GM10248 (cell line): ENCODE measurements at regions not wholly inside any gene's neighbourhood (a gene's known extent, or its start where the extent isn't known, plus 50 kb on each side); places are given as distances from the start of the nearest gene placed in this dataset.

ENCODE experiments used
- CTCF ChIA-PET: fragments of 300-600 bp; sonication (Branson Sonifier 250); formaldehyde crosslinking; extraction: SDS; loops from one replicate; lab custom pipeline; 2021; ENCODE audit warnings: antibody characterized with exemption; lab: Yijun Ruan, JAX
- POLR2A ChIA-PET: fragments of 350-650 bp; sonication (Branson Sonifier 250); formaldehyde crosslinking; extraction: SDS; loops from one replicate; lab custom pipeline; 2020; ENCODE audit warnings: antibody characterized with exemption; lab: Yijun Ruan, JAX
- DNase-seq: peaks from one replicate; pipeline ENCODE4 v3.0.0; 2012; ENCODE audit errors: extremely low spot score
- CTCF ChIP-seq: IDR thresholded peaks from 2 replicates; pipeline ENCODE4 v1.5.1; 2012; ENCODE audit warnings: mild to moderate bottlenecking, low read depth; ENCODE audit errors: extremely low read depth, missing control alignments, control extremely low read depth

DNA sequence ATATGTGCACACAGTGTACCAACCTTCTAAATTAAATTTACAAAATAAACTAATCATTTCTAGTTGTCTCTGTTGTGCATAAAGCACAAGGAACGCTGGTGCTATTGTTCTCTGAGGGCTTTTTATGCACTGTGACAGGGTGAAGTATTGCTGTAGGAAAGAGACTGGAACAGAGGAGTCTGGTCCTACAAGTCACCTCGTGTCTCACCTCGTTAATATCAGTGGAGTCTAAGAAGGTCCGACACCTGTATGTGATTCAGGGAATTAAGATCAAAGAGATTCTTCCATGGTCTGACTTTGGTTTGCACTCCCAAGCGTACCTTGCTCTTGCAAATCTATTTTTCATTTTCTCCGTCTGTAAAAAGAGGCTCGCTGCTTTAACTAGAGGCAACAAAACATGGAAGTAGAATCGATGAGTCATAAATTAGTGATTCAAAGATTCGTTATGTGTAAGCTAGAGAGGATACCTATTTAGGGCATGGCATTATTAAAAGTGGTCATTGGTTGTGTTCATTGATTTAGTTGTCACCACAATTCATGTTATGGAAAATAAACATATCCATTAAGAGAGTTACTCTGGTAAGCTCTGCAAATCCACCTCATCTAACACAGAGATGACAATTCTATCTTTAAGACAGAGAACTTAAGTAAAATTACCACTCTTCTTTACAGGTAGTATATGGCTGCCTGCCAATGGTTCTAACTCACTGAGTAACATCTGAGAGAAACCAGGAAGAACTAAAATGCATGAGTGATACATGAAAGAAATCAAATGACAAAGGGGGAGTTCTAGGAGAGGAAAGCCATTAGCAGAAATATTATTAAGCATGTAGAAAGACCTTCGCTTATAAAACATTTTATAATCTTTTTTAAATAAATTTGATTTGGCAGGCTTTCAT lies 219.4 kb upstream of the GBE1 start:
- DNase-seq: no peak
- ChIA-PET CTCF (interaction anchor here (2.7 kb wide), 1 partner anchor 8 kb away, joined by 8 read pairs; no protein-coding TSS in a partner anchor), POLR2A (no interaction called here)
- TF ChIP-seq CTCF: no peak

- DNase-seq: no peak
- no peak for TF ChIP-seq CTCF
- CTCF ChIA-PET: interaction anchor here (1.3 kb wide), 1 partner anchor 10 kb away, joined by 3 read pairs; no protein-coding TSS in a partner anchor
- POLR2A ChIA-PET: no interaction called here
Observed at GRCh38 chr3:81974751-81975150, 213.3 kb upstream of the GBE1 start.

- no peak for DNase-seq
- TF ChIP-seq CTCF: no peak
- ChIA-PET POLR2A (no interaction called here), CTCF (interaction anchor here (1.2 to 1.6 kb wide), 3 partner anchors 10 to 62 kb away, joined by 4 to 5 read pairs (median 4); no protein-coding TSS in a partner anchor)
Observed at GRCh38 chr3:81968658-81969057, 207.2 kb upstream of the GBE1 start.

DNA sequence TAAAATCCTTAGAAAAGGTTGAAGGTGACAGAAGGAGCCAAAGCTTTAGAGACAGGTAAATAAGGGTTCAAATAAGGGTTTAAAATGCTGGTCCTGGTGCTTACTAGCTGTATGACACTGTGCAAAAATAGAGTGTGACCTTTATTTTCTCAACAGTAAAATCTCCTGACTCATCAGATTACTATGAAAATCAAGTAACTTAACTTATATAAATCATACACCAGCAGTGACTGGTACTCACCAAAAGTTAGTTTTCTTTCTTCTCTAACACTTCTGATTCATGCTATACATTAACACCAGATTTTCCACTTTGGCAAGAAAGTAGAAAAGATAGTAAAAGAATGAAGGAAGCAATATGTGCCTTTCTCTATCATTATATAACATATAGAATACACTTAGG lies 205.9 kb upstream of the GBE1 start:
- no peak for DNase-seq
- no peak for TF ChIP-seq CTCF
- POLR2A ChIA-PET: no interaction called here
- CTCF ChIA-PET: no interaction called here

GRCh38 chr3:81965696-81966095 lies 204.3 kb upstream of the GBE1 start:
- CTCF ChIA-PET: interaction anchor here (1.2 to 1.7 kb wide), 3 partner anchors 8 to 55 kb away, joined by 3 to 5 read pairs (median 3); no protein-coding TSS in a partner anchor
- no peak for TF ChIP-seq CTCF
- no peak for DNase-seq
- POLR2A ChIA-PET: no interaction called here

- no peak for DNase-seq
- POLR2A ChIA-PET: no interaction called here
- CTCF ChIA-PET: no interaction called here
- TF ChIP-seq CTCF: no peak
Observed at GRCh38 chr3:81962396-81962795, 201.0 kb upstream of the GBE1 start.
